Breast epithelium (tissue), 4 donors: ENCODE measurements at regions not wholly inside any gene's neighbourhood (a gene's known extent, or its start where the extent isn't known, plus 50 kb on each side); places are given as distances from the start of the nearest gene placed in this dataset.

Source experiments
- DNase-seq, 2 donors: peaks; one replicate each; pipeline ENCODE4 v3.0.0-alpha.2; 2019; ENCODE audit warnings: low spot score in 2 of 2
- H3K27ac ChIP-seq, 2 donors: fragments of 200-600 bp; sonication (generic) in 1 of 2; one replicate each; pipeline ENCODE4 v1.5.1; 2016 to 2019; ENCODE audit warnings: mild to moderate bottlenecking in 1 of 2
- H3K27me3 ChIP-seq, 2 donors: fragments of 200-600 bp; sonication (generic) in 1 of 2; one replicate each; pipeline versions ENCODE4 v1.5.1 to v1.6.0; 2017 to 2019; ENCODE audit warnings: control low read depth in 1 of 2, mild to moderate bottlenecking in 1 of 2
- H3K36me3 ChIP-seq: fragments of 200-600 bp; one replicate; pipeline ENCODE4 v1.5.1; 2019
- H3K4me1 ChIP-seq, 2 donors: fragments of 200-600 bp; sonication (generic); one replicate each; pipeline ENCODE4 v1.5.1; 2016 to 2019; ENCODE audit warnings: control low read depth in 1 of 2
- H3K4me3 ChIP-seq, 3 donors: fragments of 200-600 bp; sonication (generic); 1 replicate in 2 of 3; 2 replicates in 1 of 3; pipeline ENCODE4 v1.5.1; 2016 to 2019; ENCODE audit warnings: mild to moderate bottlenecking in 3 of 3, moderate library complexity in 2 of 3
- H3K9me3 ChIP-seq, 2 donors: fragments of 200-600 bp; sonication (generic) in 1 of 2; one replicate each; pipeline ENCODE4 v1.5.1; 2016 to 2019; ENCODE audit warnings: control low read depth in 1 of 2
- CTCF ChIP-seq, 3 donors: fragments of 450-650 bp; IDR thresholded peaks; one replicate each; pipeline ENCODE4 v1.5.1; 2016 to 2017; ENCODE audit warnings: antibody characterized with exemption in 3 of 3, mild to moderate bottlenecking in 3 of 3, moderate library complexity in 3 of 3
- POLR2A ChIP-seq: fragments of 450-650 bp; IDR thresholded peaks from one replicate; pipeline ENCODE4 v1.6.1; 2016; ENCODE audit warnings: antibody characterized with exemption, mild to moderate bottlenecking, moderate library complexity
- POLR2AphosphoS5 ChIP-seq, 3 donors: sonication (generic); formaldehyde crosslinking; IDR thresholded peaks; one replicate each; pipeline ENCODE4 v1.6.1; 2017; ENCODE audit warnings: antibody characterized with exemption in 3 of 3
- intact Hi-C: fragments of 100-400 bp; cut with DNase I; formaldehyde crosslinking; loops from one replicate; pipeline ENCODE4 v1.15.1; 2023; ENCODE audit warnings: low total_unique reads

GRCh38 chr7:16034866-16035265 is 348.4 kb upstream of the MEOX2 start:
- Histone ChIP-seq H3K36me3 (no peaks in the 10 kb centered on the region), H3K4me3 (no peak overlapping the region), H3K9me3 (no peaks in the 10 kb centered on the region), H3K27me3 (no peaks in the 10 kb centered on the region), H3K27ac (no peak overlapping the region), H3K4me1 (no peaks in the 10 kb centered on the region)
- DNase-seq = no peak
- TF ChIP-seq CTCF (IDR thresholded peaks at IDR 0.05) (no peak), POLR2AphosphoS5 (IDR thresholded peaks at IDR 0.05) (no peak), POLR2A (no peak)
- intact Hi-C loops = no loop called here

- Histone ChIP-seq H3K27ac (no peak overlapping the region), H3K9me3 (no peaks in the 10 kb centered on the region), H3K4me1 (no peaks in the 10 kb centered on the region), H3K4me3 (no peak overlapping the region), H3K36me3 (no peaks in the 10 kb centered on the region), H3K27me3 (no peaks in the 10 kb centered on the region)
- intact Hi-C loops = no loop called here
- no peak for TF ChIP-seq POLR2AphosphoS5 (IDR thresholded peaks at IDR 0.05)
- no peak for TF ChIP-seq CTCF (IDR thresholded peaks at IDR 0.05)
- DNase-seq = no peak
These were observed 347.9 kb upstream of the MEOX2 start for GRCh38 chr7:16034353-16034752.

GRCh38 chr7:16033233-16033632 is 346.8 kb upstream of the MEOX2 start:
- DNase-seq = no peak
- H3K36me3 ChIP-seq = no peaks in the 10 kb centered on the region
- TF ChIP-seq POLR2AphosphoS5 (IDR thresholded peaks at IDR 0.05) (no peak), POLR2A (no peak)
- intact Hi-C loops = no loop called here
- no peaks in the 10 kb centered on the region for H3K4me1 ChIP-seq
- no peak overlapping the region for H3K27ac ChIP-seq
- no peak overlapping the region for H3K4me3 ChIP-seq
- no peaks in the 10 kb centered on the region for H3K27me3 ChIP-seq
- no peaks in the 10 kb centered on the region for H3K9me3 ChIP-seq

GRCh38 chr7:16028636-16029035 is 342.2 kb upstream of the MEOX2 start:
- no peak overlapping the region for H3K4me3 ChIP-seq
- TF ChIP-seq POLR2AphosphoS5 (IDR thresholded peaks at IDR 0.05) (no peak), POLR2A (no peak), CTCF (IDR thresholded peaks at IDR 0.05) (no peak)
- H3K36me3 ChIP-seq = no peaks in the 10 kb centered on the region
- no peaks in the 10 kb centered on the region for H3K9me3 ChIP-seq
- DNase-seq = no peak
- no peaks in the 10 kb centered on the region for H3K27me3 ChIP-seq
- H3K4me1 ChIP-seq = no peaks in the 10 kb centered on the region
- H3K27ac ChIP-seq = no peak overlapping the region
- intact Hi-C loops = no loop called here

- H3K9me3 ChIP-seq = no peaks in the 10 kb centered on the region
- no peak for TF ChIP-seq POLR2A
- no peak for TF ChIP-seq CTCF (IDR thresholded peaks at IDR 0.05)
- no peak for TF ChIP-seq POLR2AphosphoS5 (IDR thresholded peaks at IDR 0.05)
- no peaks in the 10 kb centered on the region for H3K36me3 ChIP-seq
- H3K4me3 ChIP-seq = no peak overlapping the region
- H3K27ac ChIP-seq = peak overlapping the region in 1 of 2 donors; percentile 21
- no peak for DNase-seq
- H3K4me1 ChIP-seq = no peaks in the 10 kb centered on the region
- intact Hi-C loops = no loop called here
- H3K27me3 ChIP-seq = no peaks in the 10 kb centered on the region
These were observed 341.6 kb upstream of the MEOX2 start for GRCh38 chr7:16028103-16028502.

- H3K27ac ChIP-seq = peak overlapping the region in 1 of 2 donors; percentile 3
- intact Hi-C loops = no loop called here
- H3K27me3 ChIP-seq = no peaks in the 10 kb centered on the region
- H3K4me3 ChIP-seq = no peak overlapping the region
- no peaks in the 10 kb centered on the region for H3K9me3 ChIP-seq
- H3K36me3 ChIP-seq = no peaks in the 10 kb centered on the region
- TF ChIP-seq POLR2A (no peak), CTCF (IDR thresholded peaks at IDR 0.05) (no peak), POLR2AphosphoS5 (IDR thresholded peaks at IDR 0.05) (no peak)
- DNase-seq = no peak
- no peaks in the 10 kb centered on the region for H3K4me1 ChIP-seq
These were observed 340.9 kb upstream of the MEOX2 start for GRCh38 chr7:16027396-16027795.
